Cardiac fibroblast (primary cell): ENCODE measurements at regions not wholly inside any gene's neighbourhood (a gene's known extent, or its start where the extent isn't known, plus 50 kb on each side); places are given as distances from the start of the nearest gene placed in this dataset.

Source experiments
- DNase-seq, 2 donors: peaks; one replicate each; pipeline versions ENCODE4 v3.0.0 to v3.0.0-alpha.2; 2010; ENCODE audit warnings: low read depth in 2 of 2
- H3K4me3 ChIP-seq, 2 donors: replicated peaks in 1 of 2; 1 replicate in 1 of 2; 2 replicates in 1 of 2; pipeline ENCODE4 v1.5.1; 2011; ENCODE audit warnings: low read depth in 2 of 2, low read length in 2 of 2, mild to moderate bottlenecking in 2 of 2, moderate library complexity in 1 of 2
- CTCF ChIP-seq: IDR thresholded peaks from one replicate; pipeline ENCODE4 v1.5.1; 2011; ENCODE audit warnings: low read depth, mild to moderate bottlenecking, low read length, inconsistent platforms

DNA sequence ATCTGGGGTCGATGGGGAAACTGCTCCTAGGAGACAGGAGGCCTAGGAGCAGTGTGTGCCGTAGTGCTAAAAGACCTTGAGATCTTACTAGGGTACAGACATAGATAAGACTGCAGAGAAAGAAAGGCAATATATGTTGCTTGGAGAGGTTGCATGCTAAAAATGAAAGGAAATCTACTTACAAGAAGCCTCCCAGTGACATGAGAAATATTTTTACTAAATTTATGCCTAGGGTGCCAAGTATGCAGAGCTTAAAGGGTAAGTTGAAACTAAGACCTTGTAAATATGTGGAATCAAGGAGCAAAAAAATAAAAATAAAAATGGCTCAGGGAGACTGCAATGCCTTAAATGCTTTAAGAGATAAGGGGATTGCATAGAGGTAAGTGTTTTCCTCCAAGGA is 74.8 kb downstream of the PDE6H start:
- DNase-seq, result no peak
- no peak for TF ChIP-seq CTCF
- no peak overlapping the region for H3K4me3 ChIP-seq

DNA sequence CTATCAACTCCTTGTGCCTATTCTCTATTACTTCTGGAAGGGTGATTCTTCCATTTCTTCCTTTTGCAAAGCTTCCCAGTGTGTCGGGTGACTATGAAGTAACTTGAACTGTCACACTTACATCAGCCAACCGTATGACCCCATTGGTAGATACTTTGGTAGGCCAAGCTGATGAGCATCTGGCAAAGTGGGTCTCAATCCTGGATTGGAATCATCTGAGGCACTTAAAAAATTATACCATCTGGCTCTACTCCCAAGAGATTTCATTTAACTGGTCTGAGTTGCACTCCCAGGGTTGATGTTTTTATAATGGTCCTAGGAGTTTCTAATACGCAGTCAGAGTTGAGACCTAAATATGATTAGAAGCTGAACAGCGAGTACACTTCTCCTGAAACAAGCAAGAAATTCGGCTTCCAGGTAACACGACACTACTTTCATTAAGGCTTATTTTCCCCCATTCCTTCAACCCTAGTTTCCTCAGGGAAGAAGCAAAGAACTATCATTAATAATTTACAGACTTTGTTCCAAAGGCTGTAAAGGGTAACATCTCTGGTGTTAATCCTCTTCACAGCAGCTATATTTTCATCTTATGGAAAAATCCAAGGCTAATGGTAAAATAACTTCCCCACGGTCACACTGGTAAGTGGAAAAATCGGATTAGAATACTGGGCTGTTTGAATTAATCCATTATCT is 76.8 kb downstream of the PDE6H start:
- TF ChIP-seq CTCF, result no peak
- no peak overlapping the region for H3K4me3 ChIP-seq
- DNase-seq, result no peak

DNA sequence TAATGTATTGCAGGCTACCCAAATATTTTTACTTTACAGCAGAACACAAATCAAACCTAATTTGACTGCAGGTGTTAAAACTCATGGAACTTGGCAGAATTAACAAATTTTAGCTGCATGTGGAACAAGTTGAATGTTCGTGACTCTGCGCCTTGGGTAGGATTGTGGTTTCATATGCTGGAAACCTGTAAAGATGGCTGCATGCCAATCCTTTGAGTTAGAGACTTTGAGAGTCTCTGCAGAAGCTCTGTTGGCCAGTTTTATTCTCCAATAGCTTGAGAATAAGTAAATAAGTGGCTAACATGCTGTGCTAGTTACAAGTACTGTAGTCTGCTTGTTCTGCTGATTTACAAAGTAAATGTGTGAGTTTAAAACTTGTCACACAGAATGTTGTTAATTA is 77.8 kb downstream of the PDE6H start:
- no peak for TF ChIP-seq CTCF
- H3K4me3 ChIP-seq, result no peak overlapping the region
- no peak for DNase-seq

DNA sequence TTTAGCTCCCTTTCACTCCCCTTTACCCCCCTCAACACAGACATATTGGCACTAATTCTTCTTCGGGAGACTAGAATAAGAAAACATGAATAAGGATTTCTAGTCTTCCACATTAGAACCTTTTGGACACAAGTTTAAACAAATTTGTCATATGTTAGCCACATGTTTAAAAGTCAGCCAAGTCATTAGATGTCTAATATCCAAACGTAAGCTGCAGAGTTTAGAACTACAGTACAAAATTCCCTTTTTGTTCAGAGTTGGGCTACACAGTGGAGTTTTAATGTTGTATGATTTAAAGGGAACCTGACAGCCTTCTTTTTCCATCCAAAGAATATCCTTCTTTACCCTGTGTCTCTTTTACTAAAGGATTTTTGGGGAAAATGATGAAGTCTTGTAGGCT is 79.8 kb downstream of the PDE6H start:
- no peak for TF ChIP-seq CTCF
- no peak for DNase-seq
- no peak overlapping the region for H3K4me3 ChIP-seq

- no peak for DNase-seq
- TF ChIP-seq CTCF, result no peak
- no peak overlapping the region for H3K4me3 ChIP-seq
These were observed 83.4 kb downstream of the PDE6H start for GRCh38 chr12:15056218-15056617.
